HG02588 (cell line): ENCODE measurements at regions not wholly inside any gene's neighbourhood (a gene's known extent, or its start where the extent isn't known, plus 50 kb on each side); places are given as distances from the start of the nearest gene placed in this dataset.

ENCODE experiments used
- ATAC-seq: cut with Tn5 transposase; IDR thresholded peaks from one replicate; pipeline ENCODE4 v1.9.1; 2021; ENCODE audit warnings: mild to moderate bottlenecking, moderate library complexity; ENCODE audit not compliant: unreplicated experiment

DNA sequence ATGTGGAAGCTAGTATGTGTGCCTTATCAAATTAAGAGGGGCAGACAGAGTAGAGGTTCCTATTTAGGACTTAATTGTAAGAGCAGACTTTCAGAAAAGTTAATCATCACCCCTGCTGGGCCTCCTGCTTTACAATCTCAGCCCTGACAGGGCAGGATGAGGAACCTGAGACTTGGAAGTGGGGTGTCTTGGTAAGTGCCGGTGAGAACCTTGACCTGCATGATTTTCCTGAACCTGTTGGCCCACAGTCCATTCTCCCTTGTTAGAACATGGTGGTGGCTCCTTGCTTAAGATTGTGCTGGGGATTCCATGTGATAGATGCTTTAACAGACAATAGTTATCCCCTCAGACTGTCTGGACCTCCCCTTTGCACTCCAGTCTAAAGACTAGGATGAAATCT, 141.7 kb upstream of the TMEM72 start:
- no peak for ATAC-seq

DNA sequence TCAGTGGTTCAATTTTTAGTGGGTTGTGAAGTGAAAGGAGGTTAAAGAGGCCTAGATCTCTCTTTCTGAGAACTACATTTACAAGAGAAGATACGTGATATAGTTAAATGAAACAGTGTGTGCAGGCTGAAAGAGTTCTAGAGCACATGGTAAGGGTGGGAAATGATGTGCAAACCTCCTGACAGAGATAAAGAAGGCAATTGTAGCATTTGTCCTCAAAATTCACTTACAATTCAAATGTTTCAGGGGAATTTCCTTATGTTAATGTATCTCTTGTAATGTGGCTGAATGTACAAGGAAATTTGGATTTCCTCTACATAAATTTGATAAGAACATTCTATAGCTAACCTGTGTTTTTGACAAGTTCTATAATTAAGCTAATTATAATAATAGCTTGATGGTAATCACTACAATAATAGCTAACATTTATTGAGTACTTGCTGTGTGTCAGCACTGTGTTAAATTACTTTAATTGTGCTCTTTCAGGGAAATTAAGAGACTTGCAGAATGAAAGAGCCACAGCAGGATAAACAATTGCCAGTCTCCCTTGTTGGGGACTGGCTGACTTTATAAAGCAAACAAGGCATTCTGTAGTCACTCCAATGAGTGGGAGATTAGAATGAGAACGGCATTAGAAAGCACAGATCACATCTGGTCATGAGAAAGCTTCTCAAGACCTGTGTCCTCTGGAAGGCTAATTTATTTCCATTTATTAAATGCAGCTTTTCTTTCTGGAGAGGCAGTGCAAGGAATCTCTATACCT, 139.7 kb upstream of the TMEM72 start:
- no peak for ATAC-seq

DNA sequence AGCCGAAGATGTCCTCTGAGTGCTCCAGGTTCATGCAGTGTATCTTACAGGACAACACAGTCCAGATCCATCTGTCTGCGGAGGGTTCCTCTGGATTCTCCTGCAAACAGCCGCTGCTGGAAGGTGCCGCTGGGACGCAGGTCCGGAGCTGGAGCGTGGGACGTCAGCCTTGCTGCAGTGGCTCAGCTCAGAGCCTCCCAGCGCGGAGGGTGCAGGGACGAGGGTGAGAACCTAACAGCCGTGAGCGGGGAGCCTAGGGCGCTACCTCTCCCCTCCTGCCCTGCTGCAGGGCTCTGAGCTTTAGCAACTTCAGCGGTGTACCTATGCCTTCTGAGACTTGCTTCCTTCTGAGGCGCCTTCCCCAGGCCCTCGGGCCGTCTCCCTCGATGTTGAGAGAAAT, 137.6 kb upstream of the TMEM72 start:
- no peak for ATAC-seq

DNA sequence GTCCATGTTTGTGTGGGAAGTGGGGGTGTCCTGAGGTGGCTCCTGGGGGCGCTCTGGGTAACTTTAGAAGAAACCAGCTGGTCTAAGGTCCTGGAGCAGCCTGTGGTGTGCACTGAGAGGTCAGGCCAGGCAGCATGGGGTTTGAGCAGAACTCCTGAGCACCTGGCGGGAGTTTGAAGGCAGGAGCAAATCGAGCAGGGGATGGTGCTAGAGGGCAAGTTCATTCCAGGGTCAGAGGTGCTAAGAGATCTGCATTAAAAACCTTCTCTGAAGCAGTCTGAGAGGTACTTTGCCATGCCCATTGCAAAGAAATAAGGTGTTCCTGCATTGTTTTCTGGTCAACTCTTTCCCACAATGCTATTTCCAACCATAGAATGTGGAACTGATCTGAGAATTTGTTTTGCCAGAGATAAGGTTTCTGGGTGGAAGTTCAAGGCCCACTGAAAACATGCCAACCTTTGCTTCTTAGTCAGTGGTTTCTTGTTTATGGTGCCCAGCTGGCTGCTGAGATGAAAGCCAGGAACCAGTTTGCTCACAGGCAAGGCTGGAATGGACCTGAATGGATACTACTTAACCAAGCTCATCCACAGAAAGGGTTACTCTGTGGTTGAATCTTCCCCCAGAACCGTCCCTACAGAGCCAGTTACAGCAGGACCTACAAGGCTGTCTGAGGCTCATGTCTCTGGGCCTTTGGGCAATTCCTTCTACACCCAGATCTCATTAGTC, 136.3 kb upstream of the TMEM72 start:
- no peak for ATAC-seq

DNA sequence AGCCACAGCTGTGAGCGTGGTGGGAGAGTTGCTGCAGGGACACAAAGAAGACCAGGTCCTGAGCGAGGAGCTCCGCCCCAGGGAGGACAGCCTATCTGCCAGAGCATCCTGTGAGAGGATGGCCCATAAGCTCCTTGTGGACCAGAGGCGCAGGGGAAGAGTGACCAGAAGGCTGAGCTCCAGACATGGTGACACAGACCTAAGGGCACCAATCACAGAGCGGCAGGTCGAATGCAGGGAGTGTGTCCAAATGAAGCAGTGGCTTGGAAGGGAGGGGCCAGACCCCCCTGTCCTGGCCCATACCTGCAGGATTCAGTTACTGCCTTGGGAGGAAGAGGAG, 135.8 kb upstream of the TMEM72 start:
- no peak for ATAC-seq

- ATAC-seq = no peak
Observed at GRCh38 chr10:44776181-44776580, 135.0 kb upstream of the TMEM72 start.

- no peak for ATAC-seq
Observed at GRCh38 chr10:44779511-44779910, 131.6 kb upstream of the TMEM72 start.

GRCh38 chr10:44780426-44780825, 130.7 kb upstream of the TMEM72 start:
- no peak for ATAC-seq

- ATAC-seq = no peak
Observed at GRCh38 chr10:44781131-44781530, 130.0 kb upstream of the TMEM72 start.

- no peak for ATAC-seq
Observed at GRCh38 chr10:44786286-44786850, 124.8 kb upstream of the TMEM72 start.

- no peak for ATAC-seq
Observed at GRCh38 chr10:44787480-44788075, 123.6 kb upstream of the TMEM72 start.

GRCh38 chr10:44788147-44789129, 122.7 kb upstream of the TMEM72 start:
- no peak for ATAC-seq

DNA sequence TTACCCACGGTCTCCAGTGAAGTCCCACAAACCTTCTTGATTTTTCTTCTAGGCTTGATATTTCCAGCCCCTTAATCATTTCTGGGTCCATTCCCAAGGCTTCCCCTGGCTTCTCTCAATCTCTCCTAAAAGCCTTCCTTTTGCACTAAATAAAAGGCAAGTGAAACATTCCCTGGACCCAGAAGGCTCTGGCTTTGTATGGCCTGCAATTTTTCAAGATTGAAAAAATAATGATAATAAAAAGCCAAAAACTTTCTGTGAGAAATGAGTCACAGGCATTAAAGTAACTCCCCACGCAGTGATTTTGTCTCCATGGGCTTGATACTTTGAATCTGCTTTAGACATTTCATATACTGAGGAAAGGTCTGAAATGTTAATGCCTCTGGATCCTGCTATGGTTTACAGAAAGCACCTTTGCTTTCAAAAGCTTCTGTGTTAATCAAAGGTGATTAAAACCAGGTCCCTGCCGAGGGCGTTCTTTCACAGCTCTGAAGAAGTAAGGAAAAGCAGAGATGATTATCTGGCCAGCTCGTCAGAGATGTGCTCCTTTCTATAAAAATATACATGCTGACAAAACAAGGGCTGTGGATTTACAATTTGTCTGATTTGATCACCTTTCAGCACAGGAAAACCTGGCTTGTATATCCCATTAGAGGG, 118.9 kb upstream of the TMEM72 start:
- no peak for ATAC-seq

DNA sequence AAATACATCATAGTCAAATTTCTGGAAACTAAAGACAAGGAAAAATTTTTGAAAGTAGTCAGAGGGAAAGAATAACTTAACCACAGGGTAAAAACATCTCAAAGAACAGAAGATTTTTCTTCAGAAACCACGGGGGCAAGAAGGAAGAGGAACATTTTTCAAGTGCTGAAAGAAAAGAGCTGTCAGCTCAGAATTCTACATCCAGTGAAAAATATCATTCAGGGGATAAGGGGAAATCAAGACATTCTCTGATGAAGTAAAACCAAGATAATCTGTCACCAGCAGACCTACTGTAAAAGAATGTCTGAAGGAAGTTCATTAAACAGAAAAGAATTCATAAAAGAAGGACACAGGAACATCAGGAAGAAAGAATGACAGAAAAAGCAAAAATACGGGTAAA, 111.2 kb upstream of the TMEM72 start:
- ATAC-seq = no peak

DNA sequence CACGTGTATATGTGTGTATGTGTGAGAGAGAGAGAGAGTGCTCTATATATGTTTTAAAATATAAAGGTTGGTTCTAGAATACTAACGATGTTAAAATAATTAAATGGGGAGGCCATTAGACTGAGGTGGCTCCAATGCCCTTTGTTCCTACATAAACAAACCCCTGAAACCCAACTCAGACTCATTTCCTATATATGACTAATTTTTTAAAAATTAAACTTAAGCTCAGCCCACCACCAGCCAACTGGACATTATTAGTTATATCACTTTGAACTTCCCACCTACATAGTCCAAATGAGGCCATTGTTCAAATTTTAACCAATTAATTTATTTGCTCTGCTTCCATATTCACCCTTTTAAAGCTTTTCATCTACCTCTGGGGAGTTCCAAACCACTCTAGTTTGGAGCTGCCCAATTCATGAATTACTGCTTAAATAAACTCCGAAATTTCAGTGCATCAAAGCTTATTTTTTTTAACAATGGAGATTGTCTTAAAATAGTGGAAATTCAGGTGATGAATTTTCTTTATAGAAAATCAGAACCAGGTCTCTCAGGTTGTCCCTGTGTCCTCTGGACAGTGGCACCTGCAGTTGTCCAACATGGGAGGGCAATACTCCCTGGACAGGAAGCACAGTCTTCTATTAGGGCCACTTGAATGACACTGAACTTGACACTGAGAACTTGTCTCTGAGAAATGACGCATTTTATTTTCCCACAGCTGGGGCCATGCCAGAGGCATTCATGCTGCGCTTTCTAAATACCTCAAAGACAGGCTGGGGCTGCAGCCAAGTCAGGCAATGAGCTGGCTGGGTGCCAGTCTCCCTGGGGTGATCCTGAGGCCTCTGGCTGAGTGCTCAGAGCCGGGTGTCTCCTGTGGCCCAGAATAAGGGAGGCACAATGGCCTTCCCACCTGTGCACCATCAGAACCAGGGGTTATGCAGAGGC, 109.5 kb upstream of the TMEM72 start:
- no peak for ATAC-seq

GRCh38 chr10:44803862-44804261, 107.3 kb upstream of the TMEM72 start:
- ATAC-seq = no peak

- no peak for ATAC-seq
Observed at GRCh38 chr10:44804661-44805060, 106.5 kb upstream of the TMEM72 start.

DNA sequence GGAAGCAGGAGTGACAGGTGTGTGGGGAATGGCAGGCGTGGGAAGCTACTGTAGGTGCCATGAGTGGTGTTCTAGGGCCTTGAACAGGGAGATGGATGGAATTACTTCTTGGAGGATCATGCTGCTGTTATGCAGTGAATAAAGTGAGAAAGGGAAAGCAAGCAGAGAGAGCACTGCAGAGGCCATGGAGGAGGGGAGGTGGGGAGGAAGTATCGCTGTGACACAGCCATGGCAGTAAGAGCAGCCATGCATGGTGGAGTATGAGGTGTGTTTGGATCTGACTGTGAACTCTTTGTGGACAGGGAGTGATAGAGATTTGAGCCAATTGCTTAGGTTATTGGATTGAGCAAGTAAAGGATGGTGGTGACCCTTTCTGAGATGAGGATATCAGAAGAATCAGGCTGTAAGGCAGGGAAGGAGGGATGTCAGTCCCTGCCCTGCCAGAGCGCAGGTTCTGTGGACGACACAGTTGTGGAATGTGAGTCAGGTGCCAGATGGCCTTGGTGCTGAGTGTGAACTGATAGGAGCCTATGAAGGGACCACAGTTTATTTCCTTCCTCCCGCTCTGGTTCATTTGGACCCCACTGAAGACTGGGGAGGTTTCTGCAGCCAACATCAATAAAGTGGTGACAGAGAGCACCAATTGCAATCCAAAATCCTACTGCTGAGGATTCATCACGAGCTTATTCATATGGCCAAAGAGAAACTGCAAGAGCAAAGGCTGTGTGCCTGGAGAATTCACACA, 105.5 kb upstream of the TMEM72 start:
- ATAC-seq = no peak
